ENCODE measurements at regions not wholly inside any gene's neighbourhood (a gene's known extent, or its start where the extent isn't known, plus 50 kb on each side); places are given as distances from the start of the nearest gene placed in this dataset.

- TF ChIP-seq CTCF (IDR thresholded peaks at IDR 0.05) (no peak), POLR2A (IDR thresholded peaks at IDR 0.05) (no peak)
Observed at GRCh38 chr5:145246379-145246778, 588.8 kb downstream of the PRELID2 start.
